T-cell (primary cell): ENCODE measurements at regions not wholly inside any gene's neighbourhood (a gene's known extent, or its start where the extent isn't known, plus 50 kb on each side); places are given as distances from the start of the nearest gene placed in this dataset.
"Not testable (repeated sequence)": the region's sequence is repeated elsewhere in the genome, so short reads cannot be mapped to it uniquely, and the experiment has no call there.

Source experiments
- ATAC-seq, 4 experiments: fragments of 200-7000 bp in 3 of 4; fragments of 150-1000 bp in 1 of 4; cut with Tn5 transposase; replicated peaks in 1 of 4; 1 replicate in 3 of 4; 2 replicates in 1 of 4; pipeline ENCODE4 v1.10.0; 2021; ENCODE audit warnings: moderate library complexity in 3 of 4, mild to moderate bottlenecking in 2 of 4, moderate number of reproducible peaks in 1 of 4
- CTCF ChIA-PET, 2 donors: fragments of 300-600 bp; sonication (Branson Sonifier 250); formaldehyde crosslinking; loops; one replicate each; lab custom pipeline; 2022; ENCODE audit warnings: antibody characterized with exemption in 2 of 2; lab: Charles Lee
- POLR2A ChIA-PET, 2 donors: fragments of 300-600 bp; sonication (Branson Sonifier 250); formaldehyde crosslinking; loops; one replicate each; lab custom pipeline; 2022; ENCODE audit warnings: antibody characterized with exemption in 2 of 2; lab: Charles Lee
- DNase-seq, 35 experiments: peaks; one replicate each; pipeline versions ENCODE4 v3.0.0 to v3.0.0-alpha.2; 2013 to 2023
- H3K27ac ChIP-seq: one replicate; pipeline ENCODE4 v1.5.1; 2013; ENCODE audit warnings: low read length
- H3K27me3 ChIP-seq, 2 experiments: replicated peaks in 1 of 2; 1 replicate in 1 of 2; 2 replicates in 1 of 2; pipeline versions ENCODE4 v1.6.1 to v1.7.0; 2013; ENCODE audit warnings: low read length in 1 of 2, mixed read lengths in 1 of 2; ENCODE audit not compliant: control insufficient read depth in 2 of 2, insufficient read depth in 2 of 2; ENCODE audit errors: extremely low read depth in 1 of 2
- H3K36me3 ChIP-seq, 2 donors: 1 replicate in 1 of 2; 2 replicates in 1 of 2; pipeline versions ENCODE4 v1.6.1 to v1.7.0; 2013; ENCODE audit warnings: low read length in 1 of 2; ENCODE audit not compliant: control insufficient read depth in 2 of 2, insufficient read depth in 1 of 2; ENCODE audit errors: extremely low read depth in 1 of 2
- H3K4me1 ChIP-seq, 2 experiments: 1 replicate in 1 of 2; 2 replicates in 1 of 2; pipeline versions ENCODE4 v1.6.1 to v1.7.0; 2013; ENCODE audit warnings: low read length in 2 of 2, mixed read lengths in 1 of 2; ENCODE audit not compliant: insufficient read depth in 2 of 2, control insufficient read depth in 1 of 2; ENCODE audit errors: extremely low read depth in 1 of 2
- H3K4me3 ChIP-seq, 2 donors: 1 replicate in 1 of 2; 2 replicates in 1 of 2; pipeline versions ENCODE4 v1.5.1 to v1.7.0; 2013; ENCODE audit warnings: mild to moderate bottlenecking in 2 of 2, low read length in 1 of 2, moderate library complexity in 1 of 2; ENCODE audit not compliant: control insufficient read depth in 1 of 2; ENCODE audit errors: extremely low read depth in 1 of 2
- H3K9me3 ChIP-seq: 2 replicates; pipeline ENCODE4 v1.7.0; 2013
- H3K27ac Mint-ChIP-seq, 2 donors: one replicate each; pipeline ENCODE4 v1.8.0; 2020 to 2021; ENCODE audit warnings: mild to moderate bottlenecking in 2 of 2, mixed read lengths in 2 of 2
- H3K27me3 Mint-ChIP-seq, 2 donors: one replicate each; pipeline ENCODE4 v1.8.0; 2021 to 2022; ENCODE audit warnings: mixed read lengths in 2 of 2
- H3K36me3 Mint-ChIP-seq: one replicate; pipeline ENCODE4 v1.8.0; 2021; ENCODE audit warnings: mixed read lengths
- H3K4me1 Mint-ChIP-seq, 3 donors: one replicate each; pipeline ENCODE4 v1.8.0; 2020 to 2022; ENCODE audit warnings: mixed read lengths in 3 of 3, mild to moderate bottlenecking in 1 of 3
- H3K4me3 Mint-ChIP-seq, 3 donors: one replicate each; pipeline ENCODE4 v1.8.0; 2020 to 2022; ENCODE audit warnings: mild to moderate bottlenecking in 3 of 3, mixed read lengths in 3 of 3, moderate library complexity in 3 of 3
- H3K9me3 Mint-ChIP-seq, 3 donors: one replicate each; pipeline ENCODE4 v1.8.0; 2020 to 2022; ENCODE audit warnings: mixed read lengths in 3 of 3
- WGBS: methylation state at CpG from one replicate; pipeline ENCODE4 v1.1.5; 2013; ENCODE audit warnings: missing lambda C conversion rate; ENCODE audit not compliant: insufficient coverage; 5-methylcytosine and 5-hydroxymethylcytosine counted together

GRCh38 chr3:65262548-65262947 is 574.7 kb upstream of the ADAMTS9 start:
- no CpG with 5 or more reads among the region's 5 CpGs for WGBS
- CTCF ChIA-PET: no interaction called here
- POLR2A ChIA-PET: no interaction called here
- Histone ChIP-seq H3K4me1 (no peaks in the 10 kb centered on the region), H3K36me3 (no peaks in the 10 kb centered on the region), H3K27me3 (no peaks in the 10 kb centered on the region), H3K9me3 (no peaks in the 10 kb centered on the region), H3K4me3 (no peak overlapping the region), H3K27ac (no peak overlapping the region)
- H3K4me3 Mint-ChIP-seq: no peak overlapping the region
- H3K4me1 Mint-ChIP-seq: no peaks in the 10 kb centered on the region
- no peak overlapping the region for H3K27ac Mint-ChIP-seq
- DNase-seq (no peak), ATAC-seq (no peak)
- H3K27me3 Mint-ChIP-seq: no peaks in the 10 kb centered on the region
- H3K9me3 Mint-ChIP-seq: peaks cover 10 to 19% (median 18%) of the 10 kb centered on the region in 3 donors
- H3K36me3 Mint-ChIP-seq: no peaks in the 10 kb centered on the region

- no peak overlapping the region for H3K4me3 Mint-ChIP-seq
- ATAC-seq: no peak
- H3K4me1 ChIP-seq: no peaks in the 10 kb centered on the region
- peaks cover 14 to 29% (median 15%) of the 10 kb centered on the region in 3 donors for H3K9me3 Mint-ChIP-seq
- no peak overlapping the region for H3K27ac ChIP-seq
- no peak overlapping the region for H3K27ac Mint-ChIP-seq
- H3K4me3 ChIP-seq: no peak overlapping the region
- no peak for DNase-seq
- POLR2A ChIA-PET: no interaction called here
- no peaks in the 10 kb centered on the region for H3K27me3 ChIP-seq
- H3K4me1 Mint-ChIP-seq: no peaks in the 10 kb centered on the region
- no peaks in the 10 kb centered on the region for H3K36me3 Mint-ChIP-seq
- H3K9me3 ChIP-seq: no peaks in the 10 kb centered on the region
- H3K36me3 ChIP-seq: no peaks in the 10 kb centered on the region
- CTCF ChIA-PET: no interaction called here
- no peaks in the 10 kb centered on the region for H3K27me3 Mint-ChIP-seq
- 50% methylated on average over 1 of the region's 1 CpG for WGBS
These were observed 572.1 kb upstream of the ADAMTS9 start for GRCh38 chr3:65259946-65260345.

GRCh38 chr3:65252914-65253313 is 565.1 kb upstream of the ADAMTS9 start:
- DNase-seq, H3K27me3 Mint-ChIP-seq, POLR2A ChIA-PET, H3K27me3 ChIP-seq, H3K36me3 ChIP-seq, H3K27ac ChIP-seq, H3K36me3 Mint-ChIP-seq, CTCF ChIA-PET, H3K4me1 Mint-ChIP-seq, H3K4me3 Mint-ChIP-seq, ATAC-seq, H3K9me3 ChIP-seq, H3K4me3 ChIP-seq, H3K27ac Mint-ChIP-seq, H3K4me1 ChIP-seq: not testable (repeated sequence)
- WGBS: no CpG with 5 or more reads among the region's 3 CpGs
- peaks cover 13 to 20% (median 17%) of the 10 kb centered on the region in 3 donors for H3K9me3 Mint-ChIP-seq

GRCh38 chr3:65252266-65252665 is 564.5 kb upstream of the ADAMTS9 start:
- DNase-seq: no peak
- H3K27ac Mint-ChIP-seq: no peak overlapping the region
- H3K4me1 Mint-ChIP-seq: no peaks in the 10 kb centered on the region
- ChIA-PET CTCF (no interaction called here), POLR2A (no interaction called here)
- no peaks in the 10 kb centered on the region for H3K36me3 ChIP-seq
- no peak for ATAC-seq
- no peaks in the 10 kb centered on the region for H3K27me3 Mint-ChIP-seq
- H3K27ac ChIP-seq: no peak overlapping the region
- no peak overlapping the region for H3K4me3 ChIP-seq
- peaks cover 13 to 20% (median 17%) of the 10 kb centered on the region in 3 donors for H3K9me3 Mint-ChIP-seq
- H3K36me3 Mint-ChIP-seq: no peaks in the 10 kb centered on the region
- no peaks in the 10 kb centered on the region for H3K4me1 ChIP-seq
- no peaks in the 10 kb centered on the region for H3K9me3 ChIP-seq
- no peaks in the 10 kb centered on the region for H3K27me3 ChIP-seq
- no peak overlapping the region for H3K4me3 Mint-ChIP-seq

GRCh38 chr3:65251375-65251774 is 563.6 kb upstream of the ADAMTS9 start:
- H3K4me3 Mint-ChIP-seq: no peak overlapping the region
- no peaks in the 10 kb centered on the region for H3K27me3 Mint-ChIP-seq
- Histone ChIP-seq H3K36me3 (no peaks in the 10 kb centered on the region), H3K4me3 (no peak overlapping the region), H3K27ac (no peak overlapping the region), H3K27me3 (no peaks in the 10 kb centered on the region), H3K4me1 (no peaks in the 10 kb centered on the region), H3K9me3 (no peaks in the 10 kb centered on the region)
- ChIA-PET POLR2A (no interaction called here), CTCF (no interaction called here)
- H3K27ac Mint-ChIP-seq: no peak overlapping the region
- peaks cover 13 to 20% (median 15%) of the 10 kb centered on the region in 3 donors for H3K9me3 Mint-ChIP-seq
- ATAC-seq (no peak), DNase-seq (no peak)
- H3K4me1 Mint-ChIP-seq: no peaks in the 10 kb centered on the region
- H3K36me3 Mint-ChIP-seq: no peaks in the 10 kb centered on the region
- no CpG with 5 or more reads among the region's 2 CpGs for WGBS

GRCh38 chr3:65246561-65246960 is 558.8 kb upstream of the ADAMTS9 start:
- H3K4me1 ChIP-seq: no peaks in the 10 kb centered on the region
- Mint-ChIP-seq H3K4me3 (no peak overlapping the region), H3K36me3 (no peaks in the 10 kb centered on the region), H3K27ac (no peak overlapping the region), H3K27me3 (no peaks in the 10 kb centered on the region), H3K9me3 (peaks cover 4 to 13% (median 10%) of the 10 kb centered on the region in 3 donors), H3K4me1 (no peaks in the 10 kb centered on the region)
- no peaks in the 10 kb centered on the region for H3K9me3 ChIP-seq
- H3K27ac ChIP-seq: no peak overlapping the region
- DNase-seq (no peak), ATAC-seq (no peak)
- ChIA-PET CTCF (no interaction called here), POLR2A (no interaction called here)
- H3K36me3 ChIP-seq: no peaks in the 10 kb centered on the region
- H3K4me3 ChIP-seq: no peak overlapping the region
- no peaks in the 10 kb centered on the region for H3K27me3 ChIP-seq
- 65% methylated on average over 4 of the region's 6 CpGs for WGBS
